Activated T-cell treated with anti-CD3 and anti-CD28 coated beads for 24 hours (primary cell): ENCODE measurements at regions not wholly inside any gene's neighbourhood (a gene's known extent, or its start where the extent isn't known, plus 50 kb on each side); places are given as distances from the start of the nearest gene placed in this dataset.
A peak's percentile ranks its signal among the peaks of the same experiment; 100 is the strongest.

Experiments used
- DNase-seq: peaks from one replicate; pipeline ENCODE4 v3.0.0-alpha.2; 2020; ENCODE audit warnings: low read depth

GRCh38 chr2:172153156-172153555 lies 50.5 kb upstream of the DLX2 start:
- no peak for DNase-seq

DNA sequence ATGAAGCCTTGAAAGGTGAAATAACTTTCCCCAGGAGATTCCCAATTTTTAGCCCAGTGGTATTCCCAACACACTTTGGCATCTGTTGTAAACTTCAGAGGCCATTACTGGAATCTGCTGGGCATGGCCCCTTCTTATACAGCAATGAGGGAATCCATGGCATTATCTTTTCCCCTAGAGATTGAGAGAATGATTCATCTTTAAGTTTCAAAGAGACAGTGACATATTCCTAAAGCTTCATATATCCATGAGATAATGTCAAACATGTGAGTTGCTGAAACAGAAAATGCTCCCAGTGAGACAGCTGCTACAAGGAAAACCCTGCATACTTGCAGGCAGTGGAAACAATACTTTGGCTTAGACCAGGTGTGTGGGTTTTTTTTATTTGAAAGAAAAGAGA lies 51.1 kb upstream of the DLX2 start:
- DNase-seq, result no peak

DNA sequence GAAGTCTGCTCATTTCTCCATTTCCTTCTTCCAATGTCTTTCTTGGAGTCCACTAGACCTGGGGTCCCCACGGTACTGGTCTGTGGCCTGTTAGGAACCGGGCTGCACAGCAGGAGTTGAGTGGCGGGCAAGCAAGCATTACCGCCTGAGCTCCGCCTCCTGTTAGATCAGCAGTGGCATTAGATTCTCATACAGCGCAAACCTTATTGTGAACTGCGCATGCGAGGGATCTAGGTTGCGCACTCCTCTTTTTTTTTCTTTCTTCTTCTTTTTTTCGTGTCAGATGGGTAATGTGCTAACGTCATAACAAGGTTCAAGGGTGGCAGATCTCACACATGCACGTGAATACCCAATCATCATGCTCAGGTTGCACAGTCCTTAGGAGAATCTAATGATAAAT lies 53.1 kb upstream of the DLX2 start:
- DNase-seq, result no peak

- no peak for DNase-seq
These were observed 58.1 kb upstream of the DLX2 start for GRCh38 chr2:172160839-172161238.

- no peak for DNase-seq
These were observed 59.6 kb upstream of the DLX2 start for GRCh38 chr2:172162225-172162733.

DNA sequence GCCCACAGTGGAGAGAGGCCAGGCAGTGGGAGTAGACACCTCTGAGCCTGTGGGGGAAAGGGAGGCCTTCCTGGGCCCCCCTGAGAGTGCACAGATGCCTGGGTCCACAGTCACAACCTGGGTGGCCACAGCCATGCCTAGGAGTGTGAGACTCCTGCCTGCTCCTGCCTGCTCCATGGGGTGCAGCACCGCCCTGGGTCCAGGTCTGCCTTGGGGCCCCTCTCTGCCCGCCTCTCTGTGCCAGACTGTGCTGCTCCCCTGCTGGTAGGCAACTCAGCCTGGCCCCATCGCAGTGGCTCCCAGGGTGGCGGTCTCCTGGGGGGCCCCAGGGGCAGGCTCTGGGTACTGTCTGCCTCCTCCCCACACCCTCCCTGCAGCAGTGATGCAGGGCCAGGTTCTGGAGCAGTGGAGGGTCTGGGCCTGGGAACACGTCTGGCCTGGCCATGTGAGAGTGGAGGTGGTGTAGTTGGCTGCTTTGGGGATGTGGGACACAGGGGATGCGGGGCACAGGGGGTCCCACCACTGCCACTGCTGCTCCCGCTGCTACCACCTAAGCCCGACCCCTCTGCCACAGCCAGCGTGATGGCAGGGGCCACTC lies 60.1 kb upstream of the DLX2 start:
- DNase-seq, result no peak

DNA sequence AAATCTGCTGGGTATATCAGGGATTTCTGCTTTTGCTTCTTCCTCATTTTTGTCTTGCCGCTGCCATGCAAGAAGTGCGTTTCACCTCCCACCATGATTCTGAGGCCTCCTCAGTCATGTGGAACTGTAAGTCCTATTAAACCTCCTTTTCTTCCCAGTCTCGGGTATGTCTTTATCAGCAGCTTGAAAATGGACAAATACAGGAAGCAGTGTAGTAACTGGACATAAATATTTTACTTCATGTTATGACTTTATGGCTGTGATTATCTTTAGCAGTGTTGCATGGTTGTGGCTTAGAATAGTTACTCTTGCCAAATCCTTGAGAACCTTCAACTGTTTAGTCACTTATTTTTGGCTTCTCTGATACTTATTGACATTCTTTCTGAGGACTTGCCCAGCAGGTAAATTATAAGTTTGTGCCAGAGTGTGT lies 66.2 kb upstream of the DLX2 start:
- no peak for DNase-seq

- DNase-seq, result no peak
These were observed 66.9 kb upstream of the DLX2 start for GRCh38 chr2:172169611-172170010.

DNA sequence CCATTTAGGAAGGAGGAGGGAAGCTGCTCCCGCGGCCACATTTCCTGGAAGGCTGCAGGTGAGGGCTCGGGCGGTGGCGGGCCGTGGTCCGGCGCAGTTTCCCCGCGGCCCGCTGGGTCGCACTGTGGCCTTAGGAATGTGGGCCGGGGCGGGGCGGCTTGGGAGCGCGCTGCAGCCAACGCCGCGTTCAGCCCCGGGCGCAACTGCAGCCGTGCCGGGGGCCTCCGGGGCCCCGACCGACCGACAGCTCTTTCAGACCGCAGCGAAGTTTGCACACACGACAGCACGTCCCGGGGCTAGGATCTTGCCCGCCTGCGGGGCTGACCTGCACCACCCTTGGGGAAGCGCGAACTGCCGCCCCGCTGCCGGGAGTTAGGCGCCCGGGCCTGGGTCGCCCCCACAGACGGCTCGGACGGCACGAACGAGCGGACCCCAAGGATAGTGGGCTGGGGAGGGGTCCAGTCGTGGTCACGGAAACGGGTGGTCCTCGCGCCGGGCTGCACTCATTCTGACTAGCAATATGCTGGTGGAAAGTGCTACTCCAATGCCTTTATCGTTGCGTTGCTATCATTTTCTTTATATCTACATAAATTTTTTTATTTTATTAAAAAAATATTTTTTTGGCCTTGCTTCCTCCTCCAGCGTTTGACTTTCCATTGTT lies 69.9 kb upstream of the DLX2 start:
- peak; percentile 50 for DNase-seq

DNA sequence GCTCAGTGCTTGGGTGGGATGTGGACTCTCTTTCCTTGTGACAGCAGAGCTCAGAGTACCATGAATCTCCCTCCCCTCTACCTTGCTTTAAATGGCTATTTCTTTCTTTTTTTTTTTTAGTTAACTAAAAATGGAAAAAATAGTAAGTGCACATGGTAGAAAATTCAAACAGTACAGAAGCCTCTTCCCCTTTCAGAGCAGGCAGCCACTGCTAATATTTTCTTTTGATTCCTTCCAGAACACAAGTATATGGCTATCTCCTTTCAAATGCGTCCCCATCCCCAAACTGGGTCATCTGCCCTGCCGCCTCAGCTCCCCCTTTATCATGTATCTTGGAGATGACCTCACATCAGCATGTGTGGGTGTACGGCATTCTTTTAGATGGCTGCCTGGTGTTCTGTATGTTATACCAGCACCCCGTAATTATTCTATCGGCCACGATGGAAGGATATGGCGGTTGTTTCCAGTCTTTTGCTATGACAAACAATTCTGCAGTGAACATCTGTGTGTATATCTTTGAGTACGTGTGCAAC lies 70.5 kb upstream of the DLX2 start:
- DNase-seq, result no peak

DNA sequence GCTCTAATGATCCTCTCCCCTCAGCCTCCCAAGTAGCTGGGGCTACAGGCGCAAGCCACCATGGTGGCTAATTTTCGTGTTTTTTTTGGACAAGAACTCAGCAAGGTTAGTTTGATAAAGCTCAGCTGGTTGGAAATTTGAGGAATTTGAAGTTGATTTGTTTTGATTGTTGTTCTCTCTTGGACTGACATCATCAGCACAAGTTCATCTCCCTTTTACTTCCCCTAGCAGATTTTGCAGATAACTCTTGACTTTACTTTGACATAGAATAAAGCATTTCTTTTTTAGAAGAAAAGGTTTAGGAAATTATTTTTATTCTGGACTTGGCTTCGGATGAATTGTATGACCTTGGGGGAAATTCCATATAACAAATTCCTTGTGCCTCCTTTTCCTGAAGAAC lies 74.9 kb upstream of the DLX2 start:
- DNase-seq, result no peak

DNA sequence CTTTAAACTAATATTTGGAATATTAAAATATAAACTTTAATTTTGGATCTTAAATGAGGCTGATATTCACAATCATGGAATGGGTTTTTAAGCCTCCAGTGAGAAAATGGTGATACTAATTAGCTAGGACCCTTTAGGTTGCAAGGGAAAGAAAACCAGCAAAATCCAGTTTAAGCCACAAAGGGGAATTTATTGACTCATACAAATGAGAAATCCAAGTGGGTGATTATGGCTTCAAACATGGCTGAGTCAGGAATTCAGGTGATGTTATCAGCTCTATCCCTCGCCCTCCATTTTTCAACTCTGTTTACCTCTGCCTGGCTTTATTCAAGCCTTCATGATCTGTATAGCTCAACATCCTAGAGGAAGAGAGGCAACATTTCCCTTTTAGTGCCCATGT lies 75.3 kb upstream of the DLX2 start:
- DNase-seq, result no peak

DNA sequence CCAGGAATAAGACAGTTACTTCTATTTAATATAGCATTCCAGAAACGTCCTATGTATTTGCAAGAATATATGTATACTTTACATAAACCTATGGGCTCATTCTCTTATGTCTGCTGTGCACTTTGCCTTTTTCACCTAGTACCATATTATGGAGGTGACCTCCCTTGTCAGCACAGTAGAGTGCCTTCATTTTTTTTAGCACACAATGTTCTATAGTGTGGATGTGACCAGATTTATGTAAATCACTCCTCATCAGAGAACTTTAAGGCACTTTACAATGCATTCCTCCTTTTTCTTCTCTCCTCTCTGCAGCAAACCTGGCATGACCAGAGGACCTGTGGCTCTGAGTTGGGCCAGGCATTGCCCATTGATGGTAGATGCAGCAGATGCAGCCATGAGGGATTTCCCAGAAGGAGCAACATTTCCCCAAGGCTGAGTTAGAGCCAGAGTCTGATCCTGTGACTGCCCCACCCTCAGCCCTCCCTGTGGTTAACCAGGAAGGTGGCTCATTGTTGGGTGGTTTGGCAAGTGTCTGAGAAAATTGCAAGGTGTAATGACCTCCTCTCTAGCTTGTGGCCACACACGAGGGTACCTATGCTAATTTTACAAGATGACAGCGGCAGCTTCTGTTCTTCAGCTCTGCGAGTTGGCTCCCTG lies 76.5 kb upstream of the DLX2 start:
- no peak for DNase-seq

GRCh38 chr2:172181840-172182239 lies 79.1 kb upstream of the DLX2 start:
- no peak for DNase-seq

DNA sequence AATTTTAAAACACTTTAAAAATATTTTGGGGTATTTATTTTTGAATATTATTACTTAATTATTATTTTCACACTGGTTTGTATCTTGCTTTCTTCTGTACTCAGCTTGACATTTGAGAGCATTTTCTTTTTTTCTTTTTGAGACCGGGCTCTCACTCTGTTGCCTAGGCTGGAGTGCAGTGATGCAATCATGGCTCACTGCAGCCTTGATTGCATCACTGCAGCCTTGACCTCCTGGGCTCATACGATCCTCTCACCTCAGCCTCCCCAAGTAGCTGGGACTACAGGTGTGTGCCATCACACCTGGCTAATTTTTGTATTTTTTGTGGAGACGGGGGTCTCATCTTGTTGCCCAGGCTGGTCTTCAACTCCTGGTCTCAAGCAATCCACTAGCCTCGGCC lies 79.9 kb upstream of the DLX2 start:
- no peak for DNase-seq

- no peak for DNase-seq
These were observed 90.8 kb upstream of the DLX2 start for GRCh38 chr2:172193331-172194089.

DNA sequence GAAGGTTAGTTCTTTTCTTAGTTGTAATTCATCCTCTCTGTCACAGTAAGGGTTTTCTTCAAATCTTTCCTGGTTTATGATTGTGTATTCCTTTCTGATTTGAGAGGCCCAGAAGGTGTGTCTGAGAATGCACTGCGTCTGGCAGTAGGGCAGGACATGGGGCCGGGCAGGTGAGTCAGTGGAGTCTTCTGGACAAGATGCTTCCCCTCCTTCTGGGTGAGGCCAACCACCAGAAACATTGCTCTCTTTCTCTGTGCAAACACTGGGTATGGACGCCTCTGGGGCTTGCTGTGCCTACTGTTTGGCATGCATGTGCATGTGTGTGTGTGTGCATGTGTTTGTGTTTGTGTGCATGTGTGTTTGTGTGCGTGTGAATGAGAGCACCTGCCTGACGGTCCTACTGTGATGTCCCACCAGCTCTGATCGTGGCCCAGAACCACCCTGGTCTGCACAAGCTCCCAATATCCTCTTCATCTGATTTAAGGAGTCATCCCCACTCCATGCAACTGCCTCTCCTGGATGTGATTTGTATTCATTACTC lies 93.2 kb upstream of the DLX2 start:
- DNase-seq, result no peak

DNA sequence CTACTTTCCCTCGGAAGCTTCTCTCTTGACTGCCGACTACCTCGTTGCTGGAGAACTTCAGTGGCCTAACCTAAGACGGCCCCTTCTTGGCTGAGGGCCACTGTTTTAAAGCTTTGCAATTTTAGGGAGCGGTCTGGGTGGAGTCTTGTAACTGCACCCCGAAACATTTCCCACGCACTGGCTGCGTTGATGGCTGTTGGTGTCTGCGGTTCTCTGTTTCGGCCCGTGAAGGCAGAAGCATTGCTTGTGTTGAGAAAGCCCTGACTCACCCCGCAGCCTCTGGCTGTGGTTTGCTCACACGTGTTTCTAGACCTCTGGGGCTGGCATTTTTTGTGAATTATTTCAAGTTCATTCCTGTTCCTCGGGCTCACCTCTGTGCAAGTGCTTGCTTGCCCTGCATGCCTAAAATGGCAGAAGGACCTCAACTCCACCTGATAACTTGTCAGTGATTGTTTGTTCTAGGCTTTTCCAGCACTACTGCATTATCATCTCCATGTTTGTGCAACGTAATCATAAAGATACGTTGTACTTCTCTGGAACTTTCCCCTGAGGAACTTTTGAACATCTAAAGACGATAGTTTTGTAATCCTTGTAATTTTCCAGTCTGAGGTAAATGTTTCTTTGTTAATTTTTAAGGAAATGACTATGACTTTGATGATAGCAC lies 94.2 kb upstream of the DLX2 start:
- peak; percentile 23 for DNase-seq

DNA sequence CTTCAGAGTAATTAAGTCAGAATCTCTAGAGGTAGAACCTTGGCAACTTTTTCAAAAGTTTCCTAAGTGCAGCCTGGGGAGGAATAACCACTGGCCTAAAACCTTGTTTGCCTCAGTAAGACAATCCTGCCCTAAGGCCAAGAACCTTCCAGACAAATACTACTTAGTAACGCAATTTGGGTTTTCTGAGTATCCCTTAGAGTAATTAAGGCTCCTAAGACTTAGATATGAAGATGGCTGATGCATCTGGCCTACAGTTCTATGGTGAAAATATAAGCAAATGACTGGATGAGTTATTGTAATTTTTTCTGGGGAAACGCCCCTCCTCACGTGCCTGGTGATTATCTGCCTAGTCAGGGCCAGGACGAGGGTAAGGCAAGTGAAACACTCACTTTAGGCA lies 95.7 kb upstream of the DLX2 start:
- DNase-seq, result no peak

GRCh38 chr2:172198908-172199307 lies 96.2 kb upstream of the DLX2 start:
- DNase-seq, result no peak

DNA sequence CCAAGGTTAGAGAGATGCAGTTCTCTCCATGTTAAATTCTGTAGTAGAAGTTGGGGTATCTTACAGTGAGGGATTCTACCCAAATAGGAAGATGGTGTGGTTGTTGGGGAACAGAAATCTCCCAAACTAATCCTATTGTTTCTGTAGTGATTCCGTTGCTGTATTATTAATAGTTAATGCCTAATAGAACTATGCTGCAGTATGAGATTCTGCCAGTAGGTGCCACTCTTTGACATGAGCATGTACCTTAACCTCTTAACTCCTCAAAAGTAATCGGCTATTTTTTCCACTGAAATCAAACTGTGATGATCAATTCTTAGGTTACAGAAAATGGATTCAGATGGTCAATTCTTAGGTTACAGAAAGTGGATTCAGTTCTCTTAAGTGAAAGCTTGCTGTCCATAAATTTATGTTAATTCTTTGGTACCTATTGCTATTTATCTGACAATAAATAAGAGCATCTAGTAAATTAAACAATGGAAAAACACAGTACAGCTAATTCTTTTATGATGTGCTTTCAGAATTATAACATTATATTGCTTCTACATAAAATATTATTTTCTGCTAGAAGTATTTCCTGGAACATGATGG lies 97.9 kb upstream of the DLX2 start:
- DNase-seq, result no peak
